Stomach (tissue), 4 donors: ENCODE measurements at regions not wholly inside any gene's neighbourhood (a gene's known extent, or its start where the extent isn't known, plus 50 kb on each side); places are given as distances from the start of the nearest gene placed in this dataset.

ENCODE experiments used
- EP300 ChIP-seq: sonication (generic); formaldehyde crosslinking; IDR thresholded peaks from one replicate; pipeline ENCODE4 v1.6.1; 2017; ENCODE audit warnings: antibody characterized with exemption
- POLR2A ChIP-seq, 4 donors: fragments of 450-650 bp; IDR thresholded peaks; one replicate each; pipeline ENCODE4 v1.6.1; 2016; ENCODE audit warnings: antibody characterized with exemption in 4 of 4, control low read depth in 2 of 4, mild to moderate bottlenecking in 1 of 4, moderate library complexity in 1 of 4
- POLR2AphosphoS5 ChIP-seq, 3 donors: sonication (generic); formaldehyde crosslinking; IDR thresholded peaks; one replicate each; pipeline ENCODE4 v1.6.1; 2016; ENCODE audit warnings: antibody characterized with exemption in 3 of 3
- TF ChIP-seq, protein P1 (sequence below), 7 experiments: fragments of 450-650 bp in 4 of 7; fragments of 200-600 bp in 3 of 7; sonication (generic) in 3 of 7; IDR thresholded peaks; one replicate each; pipeline ENCODE4 v1.5.1; 2016 to 2019; ENCODE audit warnings: antibody characterized with exemption in 7 of 7, control low read depth in 2 of 7, mild to moderate bottlenecking in 1 of 7

- no peak for TF ChIP-seq POLR2AphosphoS5 (IDR thresholded peaks at IDR 0.05)
- TF ChIP-seq, protein P1, sequence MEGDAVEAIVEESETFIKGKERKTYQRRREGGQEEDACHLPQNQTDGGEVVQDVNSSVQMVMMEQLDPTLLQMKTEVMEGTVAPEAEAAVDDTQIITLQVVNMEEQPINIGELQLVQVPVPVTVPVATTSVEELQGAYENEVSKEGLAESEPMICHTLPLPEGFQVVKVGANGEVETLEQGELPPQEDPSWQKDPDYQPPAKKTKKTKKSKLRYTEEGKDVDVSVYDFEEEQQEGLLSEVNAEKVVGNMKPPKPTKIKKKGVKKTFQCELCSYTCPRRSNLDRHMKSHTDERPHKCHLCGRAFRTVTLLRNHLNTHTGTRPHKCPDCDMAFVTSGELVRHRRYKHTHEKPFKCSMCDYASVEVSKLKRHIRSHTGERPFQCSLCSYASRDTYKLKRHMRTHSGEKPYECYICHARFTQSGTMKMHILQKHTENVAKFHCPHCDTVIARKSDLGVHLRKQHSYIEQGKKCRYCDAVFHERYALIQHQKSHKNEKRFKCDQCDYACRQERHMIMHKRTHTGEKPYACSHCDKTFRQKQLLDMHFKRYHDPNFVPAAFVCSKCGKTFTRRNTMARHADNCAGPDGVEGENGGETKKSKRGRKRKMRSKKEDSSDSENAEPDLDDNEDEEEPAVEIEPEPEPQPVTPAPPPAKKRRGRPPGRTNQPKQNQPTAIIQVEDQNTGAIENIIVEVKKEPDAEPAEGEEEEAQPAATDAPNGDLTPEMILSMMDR (IDR thresholded peaks at IDR 0.05) = no peak
- no peak for TF ChIP-seq EP300
- no peak for TF ChIP-seq POLR2A (IDR thresholded peaks at IDR 0.05)
Measured at GRCh38 chr9:124198331-124198730, 59.4 kb upstream of the NEK6 start.
